Amygdala (tissue), 56 donors: ENCODE measurements at regions not wholly inside any gene's neighbourhood (a gene's known extent, or its start where the extent isn't known, plus 50 kb on each side); places are given as distances from the start of the nearest gene placed in this dataset.
"Not testable (repeated sequence)": the region's sequence is repeated elsewhere in the genome, so short reads cannot be mapped to it uniquely, and the experiment has no call there.

ENCODE experiments used
- DNase-seq, 56 donors: peaks; one replicate each; lab custom pipeline; 2025; lab: John Stamatoyannopoulos, UW

GRCh38 chr1:149157409-149157808 lies 54.1 kb upstream of the NBPF9 start:
- DNase-seq = not testable (repeated sequence)

- not testable (repeated sequence) for DNase-seq
These were observed 55.0 kb upstream of the NBPF9 start for GRCh38 chr1:149158308-149158707.

- DNase-seq = not testable (repeated sequence)
These were observed 59.7 kb upstream of the NBPF9 start for GRCh38 chr1:149163063-149163444.

- DNase-seq = not testable (repeated sequence)
These were observed 71.4 kb upstream of the NBPF9 start for GRCh38 chr1:149174765-149175164.

- DNase-seq = not testable (repeated sequence)
These were observed 72.5 kb upstream of the NBPF9 start for GRCh38 chr1:149175812-149176211.

GRCh38 chr1:149176453-149177316 lies 73.3 kb upstream of the NBPF9 start:
- peak in 27 of 56 donors; percentile 1 to 71 (median 21) for DNase-seq

- not testable (repeated sequence) for DNase-seq
These were observed 87.4 kb upstream of the NBPF9 start for GRCh38 chr1:149190742-149191141.

GRCh38 chr1:149196651-149197050 lies 93.3 kb upstream of the NBPF9 start:
- DNase-seq = not testable (repeated sequence)

- not testable (repeated sequence) for DNase-seq
These were observed 97.2 kb upstream of the NBPF9 start for GRCh38 chr1:149200567-149200966.

GRCh38 chr1:149202283-149202682 lies 98.9 kb upstream of the NBPF9 start:
- DNase-seq = not testable (repeated sequence)

- DNase-seq = not testable (repeated sequence)
These were observed 101.0 kb upstream of the NBPF9 start for GRCh38 chr1:149204396-149204795.

- not testable (repeated sequence) for DNase-seq
These were observed 105.5 kb upstream of the NBPF9 start for GRCh38 chr1:149208836-149209235.

- DNase-seq = not testable (repeated sequence)
These were observed 108.5 kb upstream of the NBPF9 start for GRCh38 chr1:149211757-149212420.

- DNase-seq = not testable (repeated sequence)
These were observed 109.6 kb upstream of the NBPF9 start for GRCh38 chr1:149212946-149213345.

GRCh38 chr1:149213673-149214072 lies 110.3 kb upstream of the NBPF9 start:
- not testable (repeated sequence) for DNase-seq

- not testable (repeated sequence) for DNase-seq
These were observed 115.0 kb upstream of the NBPF9 start for GRCh38 chr1:149218080-149218988.

GRCh38 chr1:149219539-149219938 lies 116.2 kb upstream of the NBPF9 start:
- DNase-seq = not testable (repeated sequence)

- not testable (repeated sequence) for DNase-seq
These were observed 117.2 kb upstream of the NBPF9 start for GRCh38 chr1:149220463-149221074.

GRCh38 chr1:149227933-149228665 lies 124.7 kb upstream of the NBPF9 start:
- DNase-seq = not testable (repeated sequence)
